Breast epithelium (tissue), 4 donors: ENCODE measurements at regions not wholly inside any gene's neighbourhood (a gene's known extent, or its start where the extent isn't known, plus 50 kb on each side); places are given as distances from the start of the nearest gene placed in this dataset.

ENCODE experiments used
- DNase-seq, 2 donors: peaks; one replicate each; pipeline ENCODE4 v3.0.0-alpha.2; 2019; ENCODE audit warnings: low spot score in 2 of 2
- H3K27ac ChIP-seq, 2 donors: fragments of 200-600 bp; sonication (generic) in 1 of 2; one replicate each; pipeline ENCODE4 v1.5.1; 2016 to 2019; ENCODE audit warnings: mild to moderate bottlenecking in 1 of 2
- H3K27me3 ChIP-seq, 2 donors: fragments of 200-600 bp; sonication (generic) in 1 of 2; one replicate each; pipeline versions ENCODE4 v1.5.1 to v1.6.0; 2017 to 2019; ENCODE audit warnings: control low read depth in 1 of 2, mild to moderate bottlenecking in 1 of 2
- H3K36me3 ChIP-seq: fragments of 200-600 bp; one replicate; pipeline ENCODE4 v1.5.1; 2019
- H3K4me1 ChIP-seq, 2 donors: fragments of 200-600 bp; sonication (generic); one replicate each; pipeline ENCODE4 v1.5.1; 2016 to 2019; ENCODE audit warnings: control low read depth in 1 of 2
- H3K4me3 ChIP-seq, 3 donors: fragments of 200-600 bp; sonication (generic); 1 replicate in 2 of 3; 2 replicates in 1 of 3; pipeline ENCODE4 v1.5.1; 2016 to 2019; ENCODE audit warnings: mild to moderate bottlenecking in 3 of 3, moderate library complexity in 2 of 3
- H3K9me3 ChIP-seq, 2 donors: fragments of 200-600 bp; sonication (generic) in 1 of 2; one replicate each; pipeline ENCODE4 v1.5.1; 2016 to 2019; ENCODE audit warnings: control low read depth in 1 of 2
- CTCF ChIP-seq, 3 donors: fragments of 450-650 bp; IDR thresholded peaks; one replicate each; pipeline ENCODE4 v1.5.1; 2016 to 2017; ENCODE audit warnings: antibody characterized with exemption in 3 of 3, mild to moderate bottlenecking in 3 of 3, moderate library complexity in 3 of 3
- POLR2A ChIP-seq: fragments of 450-650 bp; IDR thresholded peaks from one replicate; pipeline ENCODE4 v1.6.1; 2016; ENCODE audit warnings: antibody characterized with exemption, mild to moderate bottlenecking, moderate library complexity
- POLR2AphosphoS5 ChIP-seq, 3 donors: sonication (generic); formaldehyde crosslinking; IDR thresholded peaks; one replicate each; pipeline ENCODE4 v1.6.1; 2017; ENCODE audit warnings: antibody characterized with exemption in 3 of 3
- intact Hi-C: fragments of 100-400 bp; cut with DNase I; formaldehyde crosslinking; loops from one replicate; pipeline ENCODE4 v1.15.1; 2023; ENCODE audit warnings: low total_unique reads

GRCh38 chr7:53947732-53948131 is 594.4 kb upstream of the VSTM2A start:
- Histone ChIP-seq H3K36me3 (peaks cover under 1% of the 10 kb centered on the region), H3K9me3 (no peaks in the 10 kb centered on the region), H3K27ac (no peak overlapping the region), H3K4me3 (no peak overlapping the region), H3K27me3 (no peaks in the 10 kb centered on the region), H3K4me1 (no peaks in the 10 kb centered on the region)
- intact Hi-C loops: no loop called here
- DNase-seq: no peak
- TF ChIP-seq CTCF (IDR thresholded peaks at IDR 0.05) (no peak), POLR2AphosphoS5 (IDR thresholded peaks at IDR 0.05) (no peak), POLR2A (no peak)

GRCh38 chr7:53965716-53966115 is 576.5 kb upstream of the VSTM2A start:
- H3K27me3 ChIP-seq: no peaks in the 10 kb centered on the region
- no peak overlapping the region for H3K27ac ChIP-seq
- intact Hi-C loops: no loop called here
- H3K36me3 ChIP-seq: no peaks in the 10 kb centered on the region
- no peaks in the 10 kb centered on the region for H3K4me1 ChIP-seq
- H3K4me3 ChIP-seq: no peak overlapping the region
- TF ChIP-seq CTCF (IDR thresholded peaks at IDR 0.05) (no peak), POLR2A (no peak), POLR2AphosphoS5 (IDR thresholded peaks at IDR 0.05) (no peak)
- DNase-seq: no peak
- no peaks in the 10 kb centered on the region for H3K9me3 ChIP-seq

- DNase-seq: no peak
- Histone ChIP-seq H3K4me1 (no peaks in the 10 kb centered on the region), H3K27ac (no peak overlapping the region), H3K36me3 (no peaks in the 10 kb centered on the region), H3K27me3 (no peaks in the 10 kb centered on the region), H3K9me3 (no peaks in the 10 kb centered on the region), H3K4me3 (no peak overlapping the region)
- intact Hi-C loops: no loop called here
- TF ChIP-seq CTCF (IDR thresholded peaks at IDR 0.05) (no peak), POLR2AphosphoS5 (IDR thresholded peaks at IDR 0.05) (no peak), POLR2A (no peak)
Measured at GRCh38 chr7:53983480-53983879, 558.7 kb upstream of the VSTM2A start.

- no peaks in the 10 kb centered on the region for H3K36me3 ChIP-seq
- no peak for DNase-seq
- H3K9me3 ChIP-seq: no peaks in the 10 kb centered on the region
- H3K27me3 ChIP-seq: no peaks in the 10 kb centered on the region
- no peaks in the 10 kb centered on the region for H3K4me1 ChIP-seq
- no peak overlapping the region for H3K4me3 ChIP-seq
- TF ChIP-seq CTCF (IDR thresholded peaks at IDR 0.05): no peak
- no peak for TF ChIP-seq POLR2AphosphoS5 (IDR thresholded peaks at IDR 0.05)
- no peak for TF ChIP-seq POLR2A
- no peak overlapping the region for H3K27ac ChIP-seq
- intact Hi-C loops: no loop called here
Measured at GRCh38 chr7:53984776-53985175, 557.4 kb upstream of the VSTM2A start.

- Histone ChIP-seq H3K9me3 (no peaks in the 10 kb centered on the region), H3K4me3 (no peak overlapping the region), H3K4me1 (no peaks in the 10 kb centered on the region), H3K36me3 (no peaks in the 10 kb centered on the region), H3K27me3 (no peaks in the 10 kb centered on the region), H3K27ac (no peak overlapping the region)
- TF ChIP-seq POLR2AphosphoS5 (IDR thresholded peaks at IDR 0.05) (no peak), CTCF (IDR thresholded peaks at IDR 0.05) (no peak), POLR2A (no peak)
- no peak for DNase-seq
- intact Hi-C loops: no loop called here
Measured at GRCh38 chr7:53988376-53988775, 553.8 kb upstream of the VSTM2A start.
